MG63 (cell line): ENCODE measurements at regions not wholly inside any gene's neighbourhood (a gene's known extent, or its start where the extent isn't known, plus 50 kb on each side); places are given as distances from the start of the nearest gene placed in this dataset.
"Not testable (repeated sequence)": the region's sequence is repeated elsewhere in the genome, so short reads cannot be mapped to it uniquely, and the experiment has no call there.

ENCODE experiments used
- DNase-seq: peaks from one replicate; pipeline ENCODE4 v3.0.0-alpha.2; 2020
- H3K27me3 ChIP-seq: fragments of 250-450 bp; sonication (Bioruptor Pico); 2 replicates; pipeline ENCODE4 v1.5.1; 2020; ENCODE audit warnings: mild to moderate bottlenecking, moderate library complexity
- H3K36me3 ChIP-seq: fragments of 250-450 bp; sonication (Bioruptor Pico); 2 replicates; pipeline ENCODE4 v1.5.1; 2020; ENCODE audit warnings: mild to moderate bottlenecking, moderate library complexity
- H3K4me3 ChIP-seq: fragments of 250-450 bp; sonication (Bioruptor Pico); 2 replicates; pipeline ENCODE4 v1.5.1; 2020; ENCODE audit warnings: mild to moderate bottlenecking, moderate library complexity
- H3K9me3 ChIP-seq: fragments of 250-450 bp; sonication (Bioruptor Pico); 2 replicates; pipeline ENCODE4 v1.5.1; 2020; ENCODE audit warnings: mild to moderate bottlenecking, moderate library complexity

GRCh38 chr7:17432793-17433192 is 134.3 kb downstream of the AHR start:
- Histone ChIP-seq H3K27me3 (no peaks in the 10 kb centered on the region), H3K4me3 (no peak overlapping the region), H3K9me3 (peaks cover 12% of the 10 kb centered on the region), H3K36me3 (no peaks in the 10 kb centered on the region)
- DNase-seq, result no peak

GRCh38 chr7:17434191-17434590 is 135.7 kb downstream of the AHR start:
- Histone ChIP-seq H3K36me3 (no peaks in the 10 kb centered on the region), H3K27me3 (no peaks in the 10 kb centered on the region), H3K9me3 (peaks cover 7% of the 10 kb centered on the region; the same call in 1 of the 2 replicates), H3K4me3 (no peak overlapping the region)
- DNase-seq, result no peak

GRCh38 chr7:17434841-17435692 is 136.6 kb downstream of the AHR start:
- H3K9me3 ChIP-seq, result 0 out of 2 replicates have a peak, but pooled peaks cover 4% of the 10 kb centered on the region
- no peak for DNase-seq
- H3K36me3 ChIP-seq, result no peaks in the 10 kb centered on the region
- H3K27me3 ChIP-seq, result no peaks in the 10 kb centered on the region
- H3K4me3 ChIP-seq, result no peak overlapping the region

GRCh38 chr7:17436126-17436525 is 137.7 kb downstream of the AHR start:
- Histone ChIP-seq H3K27me3 (no peaks in the 10 kb centered on the region), H3K9me3 (0 out of 2 replicates have a peak, but pooled peaks cover 4% of the 10 kb centered on the region), H3K36me3 (no peaks in the 10 kb centered on the region), H3K4me3 (no peak overlapping the region)
- DNase-seq, result no peak

GRCh38 chr7:17437586-17437985 is 139.1 kb downstream of the AHR start:
- H3K36me3 ChIP-seq, result no peaks in the 10 kb centered on the region
- no peak for DNase-seq
- H3K27me3 ChIP-seq, result no peaks in the 10 kb centered on the region
- no peak overlapping the region for H3K4me3 ChIP-seq
- H3K9me3 ChIP-seq, result 0 out of 2 replicates have a peak, but pooled peaks cover 4% of the 10 kb centered on the region

- not testable (repeated sequence) for H3K9me3 ChIP-seq, DNase-seq, H3K36me3 ChIP-seq, H3K27me3 ChIP-seq, H3K4me3 ChIP-seq
These were observed 141.8 kb downstream of the AHR start for GRCh38 chr7:17440025-17440784.

- no peaks in the 10 kb centered on the region for H3K36me3 ChIP-seq
- H3K4me3 ChIP-seq, result no peak overlapping the region
- H3K27me3 ChIP-seq, result no peaks in the 10 kb centered on the region
- H3K9me3 ChIP-seq, result peaks cover 4% of the 10 kb centered on the region; the same call in 1 of the 2 replicates
- no peak for DNase-seq
These were observed 142.4 kb downstream of the AHR start for GRCh38 chr7:17440831-17441230.

- no peak for DNase-seq
- Histone ChIP-seq H3K36me3 (no peaks in the 10 kb centered on the region), H3K27me3 (no peaks in the 10 kb centered on the region), H3K9me3 (peaks cover 4% of the 10 kb centered on the region; the same call in 1 of the 2 replicates), H3K4me3 (no peak overlapping the region)
These were observed 143.1 kb downstream of the AHR start for GRCh38 chr7:17441557-17441956.

- DNase-seq, result no peak
- no peak overlapping the region for H3K4me3 ChIP-seq
- H3K27me3 ChIP-seq, result no peaks in the 10 kb centered on the region
- no peaks in the 10 kb centered on the region for H3K36me3 ChIP-seq
- H3K9me3 ChIP-seq, result peaks cover 13% of the 10 kb centered on the region
These were observed 145.7 kb downstream of the AHR start for GRCh38 chr7:17444151-17444550.

- H3K27me3 ChIP-seq, result no peaks in the 10 kb centered on the region
- DNase-seq, result no peak
- H3K4me3 ChIP-seq, result no peak overlapping the region
These were observed 146.2 kb downstream of the AHR start for GRCh38 chr7:17444673-17445072.

GRCh38 chr7:17446340-17446739 is 147.9 kb downstream of the AHR start:
- no peak for DNase-seq
- Histone ChIP-seq H3K9me3 (peaks cover 15% of the 10 kb centered on the region), H3K27me3 (no peaks in the 10 kb centered on the region), H3K4me3 (no peak overlapping the region), H3K36me3 (no peaks in the 10 kb centered on the region)

More at GRCh38 chr7:17444673-17445072, 146.2 kb downstream of the AHR start:
- H3K36me3 ChIP-seq, result no peaks in the 10 kb centered on the region
- H3K9me3 ChIP-seq, result peaks cover 13% of the 10 kb centered on the region

- H3K27me3 ChIP-seq, result no peaks in the 10 kb centered on the region
- peaks cover 15% of the 10 kb centered on the region for H3K9me3 ChIP-seq
- no peak overlapping the region for H3K4me3 ChIP-seq
- DNase-seq, result no peak
- H3K36me3 ChIP-seq, result no peaks in the 10 kb centered on the region
These were observed 149.5 kb downstream of the AHR start for GRCh38 chr7:17447728-17448478.

GRCh38 chr7:17448479-17449423 is 150.3 kb downstream of the AHR start:
- H3K36me3 ChIP-seq, result no peaks in the 10 kb centered on the region
- DNase-seq, result no peak
- H3K27me3 ChIP-seq, result no peaks in the 10 kb centered on the region
- H3K4me3 ChIP-seq, result no peak overlapping the region
- H3K9me3 ChIP-seq, result peaks cover 15% of the 10 kb centered on the region

GRCh38 chr7:17456541-17456940 is 158.1 kb downstream of the AHR start:
- no peak for DNase-seq
- Histone ChIP-seq H3K27me3 (no peaks in the 10 kb centered on the region), H3K36me3 (no peaks in the 10 kb centered on the region), H3K9me3 (no peaks in the 10 kb centered on the region), H3K4me3 (no peak overlapping the region)

GRCh38 chr7:17460001-17460400 is 161.5 kb downstream of the AHR start:
- Histone ChIP-seq H3K27me3 (no peaks in the 10 kb centered on the region), H3K4me3 (no peak overlapping the region), H3K36me3 (no peaks in the 10 kb centered on the region), H3K9me3 (no peaks in the 10 kb centered on the region)
- DNase-seq, result no peak

GRCh38 chr7:17460665-17461064 is 162.2 kb downstream of the AHR start:
- Histone ChIP-seq H3K27me3 (no peaks in the 10 kb centered on the region), H3K4me3 (no peak overlapping the region), H3K9me3 (no peaks in the 10 kb centered on the region), H3K36me3 (no peaks in the 10 kb centered on the region)
- DNase-seq, result no peak
